Parathyroid adenoma (tissue), 2 donors: ENCODE measurements at regions not wholly inside any gene's neighbourhood (a gene's known extent, or its start where the extent isn't known, plus 50 kb on each side); places are given as distances from the start of the nearest gene placed in this dataset.

ENCODE experiments used
- H2AFZ ChIP-seq: fragments of 300-600 bp; sonication (generic); one replicate; pipeline ENCODE4 v1.7.0; 2017; ENCODE audit warnings: antibody characterized with exemption, mild to moderate bottlenecking
- H3K27ac ChIP-seq: fragments of 300-600 bp; sonication (generic); one replicate; pipeline ENCODE4 v1.7.0; 2017
- H3K27me3 ChIP-seq: fragments of 300-600 bp; sonication (generic); one replicate; pipeline ENCODE4 v1.7.0; 2017; ENCODE audit warnings: low read length; ENCODE audit not compliant: control insufficient read depth, insufficient read depth
- H3K36me3 ChIP-seq: fragments of 300-600 bp; sonication (generic); one replicate; pipeline ENCODE4 v1.7.0; 2017; ENCODE audit warnings: low read length; ENCODE audit not compliant: control insufficient read depth, insufficient read depth
- H3K4me1 ChIP-seq: fragments of 300-600 bp; sonication (generic); one replicate; pipeline ENCODE4 v1.7.0; 2017; ENCODE audit warnings: control low read depth
- H3K4me2 ChIP-seq: fragments of 300-600 bp; sonication (generic); one replicate; pipeline ENCODE4 v1.7.0; 2017; ENCODE audit warnings: low read length
- H3K4me3 ChIP-seq: fragments of 300-600 bp; sonication (generic); one replicate; pipeline ENCODE4 v1.7.0; 2017; ENCODE audit warnings: low read depth, low read length
- H3K79me2 ChIP-seq: fragments of 300-600 bp; sonication (generic); one replicate; pipeline ENCODE4 v1.7.0; 2017; ENCODE audit warnings: control low read depth
- H3K9ac ChIP-seq: fragments of 300-600 bp; sonication (generic); one replicate; pipeline ENCODE4 v1.7.0; 2017; ENCODE audit warnings: mild to moderate bottlenecking
- H3K9me3 ChIP-seq: fragments of 300-600 bp; sonication (generic); one replicate; pipeline ENCODE4 v1.7.0; 2017; ENCODE audit warnings: low read length; ENCODE audit not compliant: control insufficient read depth
- TF ChIP-seq, protein P1 (sequence below): fragments of 300-600 bp; sonication (generic); IDR thresholded peaks from one replicate; pipeline ENCODE4 v1.7.0; 2017; ENCODE audit warnings: antibody characterized with exemption, mild to moderate bottlenecking
- donor health status: primary hyperparathyroidism.

DNA sequence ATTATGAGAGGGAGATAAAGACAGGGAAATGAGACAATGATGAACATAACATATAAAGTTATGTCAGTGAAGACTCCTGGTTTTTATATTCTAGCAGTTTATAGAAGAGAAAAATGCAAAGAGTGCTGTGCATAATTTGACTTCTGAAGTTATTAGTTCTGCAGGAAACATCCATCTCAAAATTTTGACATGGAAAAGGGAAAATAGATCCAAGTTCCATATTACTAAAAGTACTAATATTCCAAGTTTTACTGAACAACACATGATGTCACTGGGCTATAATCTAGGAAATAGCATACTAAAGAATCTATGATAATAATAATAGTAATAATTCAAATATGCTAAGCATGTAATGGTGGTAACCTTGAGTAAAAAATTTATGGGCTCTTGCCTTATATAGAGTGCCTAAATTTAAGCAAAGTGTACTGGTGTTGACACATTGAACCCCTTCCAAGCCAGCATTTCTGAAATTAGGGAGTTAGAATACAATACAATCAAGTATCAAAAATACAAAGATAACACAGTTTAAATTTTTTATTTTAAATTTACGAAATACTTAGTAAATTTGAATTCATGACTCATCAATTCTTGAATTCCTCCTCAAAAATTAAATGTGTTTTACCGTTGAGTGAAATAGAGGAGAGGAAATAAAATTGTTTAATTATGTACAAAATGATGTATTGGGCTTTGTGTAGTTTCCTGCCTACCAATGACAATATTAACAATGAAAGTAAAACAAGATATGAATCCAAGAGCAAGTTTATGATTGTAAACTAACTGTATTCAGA is 102.8 kb upstream of the KCND2 start:
- no peak overlapping the region for H3K9ac ChIP-seq
- H3K4me3 ChIP-seq = no peak overlapping the region
- H3K79me2 ChIP-seq = no peaks in the 10 kb centered on the region
- H3K9me3 ChIP-seq = no peaks in the 10 kb centered on the region
- H3K36me3 ChIP-seq = no peaks in the 10 kb centered on the region
- H2AFZ ChIP-seq = no peak overlapping the region
- H3K4me1 ChIP-seq = no peaks in the 10 kb centered on the region
- H3K4me2 ChIP-seq = no peak overlapping the region
- TF ChIP-seq, protein P1, sequence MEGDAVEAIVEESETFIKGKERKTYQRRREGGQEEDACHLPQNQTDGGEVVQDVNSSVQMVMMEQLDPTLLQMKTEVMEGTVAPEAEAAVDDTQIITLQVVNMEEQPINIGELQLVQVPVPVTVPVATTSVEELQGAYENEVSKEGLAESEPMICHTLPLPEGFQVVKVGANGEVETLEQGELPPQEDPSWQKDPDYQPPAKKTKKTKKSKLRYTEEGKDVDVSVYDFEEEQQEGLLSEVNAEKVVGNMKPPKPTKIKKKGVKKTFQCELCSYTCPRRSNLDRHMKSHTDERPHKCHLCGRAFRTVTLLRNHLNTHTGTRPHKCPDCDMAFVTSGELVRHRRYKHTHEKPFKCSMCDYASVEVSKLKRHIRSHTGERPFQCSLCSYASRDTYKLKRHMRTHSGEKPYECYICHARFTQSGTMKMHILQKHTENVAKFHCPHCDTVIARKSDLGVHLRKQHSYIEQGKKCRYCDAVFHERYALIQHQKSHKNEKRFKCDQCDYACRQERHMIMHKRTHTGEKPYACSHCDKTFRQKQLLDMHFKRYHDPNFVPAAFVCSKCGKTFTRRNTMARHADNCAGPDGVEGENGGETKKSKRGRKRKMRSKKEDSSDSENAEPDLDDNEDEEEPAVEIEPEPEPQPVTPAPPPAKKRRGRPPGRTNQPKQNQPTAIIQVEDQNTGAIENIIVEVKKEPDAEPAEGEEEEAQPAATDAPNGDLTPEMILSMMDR = no peak
- no peak overlapping the region for H3K27ac ChIP-seq
- no peaks in the 10 kb centered on the region for H3K27me3 ChIP-seq

DNA sequence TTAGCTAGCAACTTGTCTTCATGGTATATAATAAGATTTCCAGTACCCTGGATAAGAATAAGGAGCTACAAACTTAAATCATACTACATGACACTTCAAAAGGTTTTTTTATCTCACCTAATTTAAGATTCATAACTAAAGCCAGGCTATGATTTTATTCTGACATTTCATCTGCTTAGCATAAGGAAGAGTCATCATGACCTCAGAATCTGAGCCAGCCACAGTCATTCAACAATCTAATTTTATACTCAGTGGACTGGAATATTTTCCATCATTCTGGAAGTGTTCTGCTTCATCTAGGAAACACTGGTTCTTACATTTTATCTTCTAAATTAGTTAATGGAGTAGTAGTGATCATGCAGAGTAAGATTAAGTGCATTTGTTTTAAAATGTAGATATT is 102.1 kb upstream of the KCND2 start:
- no peak overlapping the region for H3K4me2 ChIP-seq
- TF ChIP-seq, protein P1 = no peak
- no peak overlapping the region for H3K9ac ChIP-seq
- H2AFZ ChIP-seq = no peak overlapping the region
- H3K27me3 ChIP-seq = no peaks in the 10 kb centered on the region
- no peaks in the 10 kb centered on the region for H3K9me3 ChIP-seq
- H3K79me2 ChIP-seq = no peaks in the 10 kb centered on the region
- H3K36me3 ChIP-seq = no peaks in the 10 kb centered on the region
- no peak overlapping the region for H3K27ac ChIP-seq
- H3K4me1 ChIP-seq = no peaks in the 10 kb centered on the region
- no peak overlapping the region for H3K4me3 ChIP-seq

DNA sequence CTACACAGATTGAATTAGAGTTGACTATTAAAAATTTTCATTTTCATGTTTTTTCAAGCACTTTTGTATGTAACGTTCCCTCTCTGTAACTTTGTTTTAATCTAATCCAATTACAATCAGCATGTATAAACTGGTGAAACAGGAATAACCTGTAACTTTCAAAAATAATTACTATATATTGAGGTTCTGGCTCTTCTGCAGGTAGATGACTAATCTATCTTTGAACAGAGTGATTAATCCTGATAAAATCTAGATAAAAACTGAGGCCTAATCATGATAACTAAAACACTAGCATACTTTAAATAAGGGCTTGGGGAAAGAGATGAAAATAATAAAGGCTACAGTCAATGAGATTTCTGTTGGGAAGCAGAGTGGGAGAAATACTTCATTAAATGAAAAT is 101.6 kb upstream of the KCND2 start:
- H2AFZ ChIP-seq = no peak overlapping the region
- H3K79me2 ChIP-seq = no peaks in the 10 kb centered on the region
- TF ChIP-seq, protein P1 = no peak
- no peak overlapping the region for H3K4me2 ChIP-seq
- no peaks in the 10 kb centered on the region for H3K36me3 ChIP-seq
- no peak overlapping the region for H3K27ac ChIP-seq
- no peaks in the 10 kb centered on the region for H3K4me1 ChIP-seq
- H3K9ac ChIP-seq = no peak overlapping the region
- no peaks in the 10 kb centered on the region for H3K27me3 ChIP-seq
- no peaks in the 10 kb centered on the region for H3K9me3 ChIP-seq
- no peak overlapping the region for H3K4me3 ChIP-seq

DNA sequence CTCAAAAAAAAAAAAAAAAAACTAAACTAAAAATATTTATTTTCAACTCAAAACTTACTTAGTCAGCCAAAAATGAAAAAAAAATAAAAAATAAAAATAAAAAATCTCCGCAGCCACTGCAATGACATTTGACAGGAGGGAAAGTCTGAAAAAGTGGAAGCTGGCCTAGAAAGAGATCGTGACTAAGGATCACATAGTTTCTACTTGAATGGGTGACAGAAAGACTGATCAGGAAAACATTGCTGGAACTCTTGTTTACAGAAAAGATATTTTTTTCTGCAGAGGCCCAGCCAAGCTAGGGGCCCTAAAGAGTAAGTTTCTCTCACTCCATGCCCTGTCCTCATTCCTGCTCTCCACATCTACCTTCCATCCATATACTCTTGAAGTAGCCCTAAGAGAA is 92.8 kb upstream of the KCND2 start:
- no peaks in the 10 kb centered on the region for H3K9me3 ChIP-seq
- no peak overlapping the region for H3K9ac ChIP-seq
- H3K4me1 ChIP-seq = no peaks in the 10 kb centered on the region
- peak overlapping the region; percentile 5 for H2AFZ ChIP-seq
- no peaks in the 10 kb centered on the region for H3K27me3 ChIP-seq
- no peaks in the 10 kb centered on the region for H3K79me2 ChIP-seq
- H3K27ac ChIP-seq = no peak overlapping the region
- no peak overlapping the region for H3K4me3 ChIP-seq
- TF ChIP-seq, protein P1 = no peak
- no peak overlapping the region for H3K4me2 ChIP-seq
- H3K36me3 ChIP-seq = no peaks in the 10 kb centered on the region

DNA sequence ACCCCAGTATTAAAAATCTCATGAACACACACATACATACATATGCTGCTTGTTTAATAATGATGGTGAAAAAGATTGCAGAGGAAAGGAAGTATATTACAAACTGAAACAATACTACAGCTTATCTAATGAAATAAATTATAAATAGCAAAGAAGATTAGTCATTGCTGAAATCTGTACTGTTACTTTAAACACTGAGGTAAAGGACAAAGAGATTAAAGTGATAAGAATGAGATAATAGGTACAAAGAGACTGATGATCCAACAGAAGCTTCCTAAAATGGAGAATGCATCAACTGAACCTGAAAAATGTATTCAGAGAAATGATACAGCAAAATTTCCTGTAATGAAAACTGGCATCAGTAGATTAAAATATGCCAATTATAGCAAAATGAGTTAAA is 91.5 kb upstream of the KCND2 start:
- Histone ChIP-seq H2AFZ (no peak overlapping the region), H3K27ac (no peak overlapping the region), H3K36me3 (no peaks in the 10 kb centered on the region), H3K4me3 (no peak overlapping the region), H3K4me1 (no peaks in the 10 kb centered on the region), H3K4me2 (no peak overlapping the region), H3K9me3 (no peaks in the 10 kb centered on the region), H3K79me2 (no peaks in the 10 kb centered on the region), H3K9ac (no peak overlapping the region), H3K27me3 (no peaks in the 10 kb centered on the region)
- TF ChIP-seq, protein P1 = no peak
